Fibroblast of villous mesenchyme (primary cell): ENCODE measurements at regions not wholly inside any gene's neighbourhood (a gene's known extent, or its start where the extent isn't known, plus 50 kb on each side); places are given as distances from the start of the nearest gene placed in this dataset.
"Not testable (repeated sequence)": the region's sequence is repeated elsewhere in the genome, so short reads cannot be mapped to it uniquely, and the experiment has no call there.

ENCODE experiments used
- DNase-seq: peaks from one replicate; pipeline ENCODE4 v3.0.0-alpha.2; 2010; ENCODE audit warnings: low read depth
- H3K4me3 ChIP-seq: 2 replicates; pipeline ENCODE4 v1.5.1; 2011; ENCODE audit warnings: low read depth, mild to moderate bottlenecking, low read length
- TF ChIP-seq, protein P1 (sequence below): IDR thresholded peaks from 2 replicates; pipeline ENCODE4 v1.5.1; 2012; ENCODE audit warnings: low read depth, mild to moderate bottlenecking, low read length; ENCODE audit not compliant: insufficient read depth

DNA sequence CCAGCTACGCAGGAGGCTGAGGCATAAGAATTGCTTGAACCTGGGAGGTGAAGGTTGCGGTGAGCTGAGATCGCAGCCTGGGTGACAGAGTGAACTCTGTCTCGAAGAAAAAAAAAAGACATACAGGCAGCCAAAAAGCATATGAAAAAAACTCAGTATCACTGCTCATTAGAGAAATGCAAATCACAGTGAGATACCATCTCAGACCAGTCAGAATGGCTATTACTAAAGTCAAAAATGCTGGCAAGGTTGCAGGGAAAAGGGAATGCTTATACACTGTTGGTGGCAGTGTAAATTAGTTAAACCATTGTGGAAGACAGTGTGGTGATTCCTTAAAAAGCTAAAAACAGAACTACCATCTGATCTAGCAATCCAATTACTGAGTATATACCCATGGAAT, 123.1 kb downstream of the CHIC2 start:
- no peak overlapping the region for H3K4me3 ChIP-seq
- DNase-seq, result no peak
- TF ChIP-seq, protein P1, sequence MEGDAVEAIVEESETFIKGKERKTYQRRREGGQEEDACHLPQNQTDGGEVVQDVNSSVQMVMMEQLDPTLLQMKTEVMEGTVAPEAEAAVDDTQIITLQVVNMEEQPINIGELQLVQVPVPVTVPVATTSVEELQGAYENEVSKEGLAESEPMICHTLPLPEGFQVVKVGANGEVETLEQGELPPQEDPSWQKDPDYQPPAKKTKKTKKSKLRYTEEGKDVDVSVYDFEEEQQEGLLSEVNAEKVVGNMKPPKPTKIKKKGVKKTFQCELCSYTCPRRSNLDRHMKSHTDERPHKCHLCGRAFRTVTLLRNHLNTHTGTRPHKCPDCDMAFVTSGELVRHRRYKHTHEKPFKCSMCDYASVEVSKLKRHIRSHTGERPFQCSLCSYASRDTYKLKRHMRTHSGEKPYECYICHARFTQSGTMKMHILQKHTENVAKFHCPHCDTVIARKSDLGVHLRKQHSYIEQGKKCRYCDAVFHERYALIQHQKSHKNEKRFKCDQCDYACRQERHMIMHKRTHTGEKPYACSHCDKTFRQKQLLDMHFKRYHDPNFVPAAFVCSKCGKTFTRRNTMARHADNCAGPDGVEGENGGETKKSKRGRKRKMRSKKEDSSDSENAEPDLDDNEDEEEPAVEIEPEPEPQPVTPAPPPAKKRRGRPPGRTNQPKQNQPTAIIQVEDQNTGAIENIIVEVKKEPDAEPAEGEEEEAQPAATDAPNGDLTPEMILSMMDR, result no peak

DNA sequence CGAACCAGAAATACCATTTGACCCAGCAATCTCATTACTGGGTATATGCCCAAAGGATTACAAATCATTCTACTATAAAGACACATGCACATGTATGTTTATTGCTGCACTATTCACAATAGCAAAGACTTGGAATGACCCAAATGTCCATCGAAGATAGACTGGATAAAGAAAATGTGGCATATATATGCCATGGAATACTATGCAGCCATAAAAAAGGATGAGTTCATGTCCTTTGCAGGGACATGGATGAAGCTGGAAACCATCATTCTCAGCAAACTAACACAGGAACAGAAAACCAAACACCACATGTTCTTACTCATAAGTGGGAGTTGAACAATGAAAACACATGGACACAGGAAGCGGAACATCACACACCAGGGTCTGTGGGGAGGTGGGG, 124.5 kb downstream of the CHIC2 start:
- not testable (repeated sequence) for H3K4me3 ChIP-seq, DNase-seq

DNA sequence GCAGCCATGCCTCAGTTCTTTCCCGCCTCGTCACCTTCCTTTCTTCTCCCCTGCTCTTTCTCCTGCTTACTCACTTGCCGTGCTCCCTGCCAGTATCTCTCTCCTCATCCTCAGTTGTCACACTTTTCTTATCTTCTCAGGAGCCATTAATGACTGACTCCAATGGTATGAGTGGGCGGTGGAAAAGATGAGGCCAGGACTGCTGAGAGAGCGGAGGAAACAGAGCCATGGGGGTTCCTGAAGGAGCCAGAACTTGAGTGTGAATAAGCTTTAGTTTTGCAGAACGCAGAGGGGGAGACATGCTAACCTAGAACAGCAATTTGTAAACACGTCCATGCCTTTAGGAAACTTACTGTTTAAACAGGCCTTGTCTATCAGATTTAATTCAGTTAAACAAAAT, 126.5 kb downstream of the CHIC2 start:
- DNase-seq, result peak; percentile 62
- H3K4me3 ChIP-seq, result no peak overlapping the region
- TF ChIP-seq, protein P1, result no peak

DNA sequence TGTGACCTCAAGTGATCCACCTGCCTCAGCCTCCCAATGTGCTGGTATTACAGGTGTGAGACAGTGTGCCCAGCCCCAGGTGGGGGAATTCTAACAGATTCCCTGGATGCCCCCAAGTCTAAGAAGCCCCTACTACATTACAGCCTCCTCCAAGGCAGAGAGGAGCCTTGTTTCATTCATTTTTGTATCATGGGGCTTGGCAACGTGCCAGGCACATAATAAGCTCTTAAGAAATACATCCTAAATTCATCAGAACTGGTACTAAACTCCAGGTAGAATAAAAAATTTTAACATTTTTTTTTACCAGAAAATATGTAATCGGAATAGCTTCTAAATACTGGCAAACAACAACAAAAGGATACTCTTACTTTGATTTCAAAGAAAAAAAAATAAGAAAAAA, 127.1 kb downstream of the CHIC2 start:
- H3K4me3 ChIP-seq, result no peak overlapping the region
- TF ChIP-seq, protein P1, result no peak
- no peak for DNase-seq

DNA sequence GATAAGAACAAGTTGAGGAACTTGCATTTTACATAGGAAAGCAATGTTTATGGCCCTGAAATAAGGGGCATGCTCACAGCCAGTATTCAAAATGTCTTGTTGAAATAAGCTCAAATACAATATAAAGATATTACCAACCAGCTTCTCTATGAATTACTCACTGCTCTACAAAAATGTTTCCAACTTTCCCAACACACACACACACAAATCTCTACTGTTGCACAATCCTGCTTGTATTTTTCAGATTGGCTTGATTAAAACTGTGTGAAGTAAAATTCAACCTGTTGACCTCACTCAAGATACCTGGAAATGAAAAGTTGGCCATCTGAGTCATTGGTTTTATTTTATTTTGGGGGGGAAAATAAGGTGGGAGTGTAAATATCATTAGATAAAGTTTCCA, 128.6 kb downstream of the CHIC2 start:
- H3K4me3 ChIP-seq, result no peak overlapping the region
- DNase-seq, result peak; percentile 72
- TF ChIP-seq, protein P1, result no peak

DNA sequence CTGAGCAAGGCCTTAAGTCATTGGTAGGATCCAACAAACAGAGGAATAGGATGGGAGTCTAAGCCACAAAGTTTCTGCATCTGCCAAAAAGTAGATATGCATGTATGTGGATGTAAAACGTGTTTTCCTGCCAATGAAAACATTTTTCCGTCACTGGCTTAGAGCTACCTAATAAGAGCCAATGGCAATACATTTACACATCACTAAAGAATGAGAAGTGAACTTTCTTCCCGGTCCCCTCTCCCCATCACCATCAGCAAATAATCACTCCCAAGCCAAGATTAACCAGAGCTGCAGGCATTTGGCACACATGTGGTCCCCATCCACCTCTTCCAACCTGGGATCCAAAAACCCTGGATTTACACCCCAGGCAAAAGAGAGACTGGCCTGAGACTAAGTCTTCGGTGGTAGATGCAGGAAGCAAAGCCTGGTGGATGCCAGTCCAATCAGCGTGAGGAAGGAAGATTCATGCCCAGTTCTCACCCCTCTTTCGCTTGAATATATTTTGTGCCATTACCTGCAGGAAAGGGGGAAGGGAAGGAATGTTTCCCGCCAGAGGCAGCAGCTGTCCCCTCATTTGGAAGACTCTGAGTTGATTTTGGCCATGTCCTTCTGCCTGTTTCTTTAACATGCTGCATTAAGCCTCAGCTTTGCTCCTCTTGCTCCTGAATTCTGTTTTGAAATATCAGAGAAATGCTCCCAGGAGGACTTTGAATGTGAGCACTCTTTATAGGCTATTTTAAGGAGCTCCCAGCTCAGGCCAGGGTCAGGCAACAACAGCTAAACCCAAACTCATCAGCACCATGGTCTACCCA, 131.4 kb downstream of the CHIC2 start:
- TF ChIP-seq, protein P1, result no peak
- DNase-seq, result no peak
- H3K4me3 ChIP-seq, result no peak overlapping the region

DNA sequence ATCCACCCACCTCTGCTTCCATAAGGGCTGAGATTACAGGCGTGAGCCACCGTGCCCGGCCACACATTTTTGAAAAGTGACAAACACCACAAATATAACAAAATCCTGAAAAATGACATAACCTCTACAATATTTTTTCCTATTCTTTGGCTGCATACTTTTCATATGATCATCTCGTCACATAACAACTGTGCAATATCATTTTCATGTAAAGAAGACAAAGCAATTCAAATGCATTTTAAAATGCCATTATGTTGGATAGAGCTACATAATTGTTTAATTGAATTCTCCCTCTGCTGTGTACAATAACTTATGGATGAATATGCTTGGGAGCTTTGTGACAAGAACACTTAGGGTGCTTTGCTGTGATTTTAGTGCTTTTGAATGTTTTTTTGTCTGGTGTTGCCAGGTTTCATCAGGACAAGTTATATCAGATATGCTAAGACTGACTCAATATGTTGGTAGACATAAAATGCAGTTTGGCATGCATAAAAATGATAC, 132.9 kb downstream of the CHIC2 start:
- no peak for DNase-seq
- TF ChIP-seq, protein P1, result no peak
- H3K4me3 ChIP-seq, result no peak overlapping the region
